ENCODE measurements at regions not wholly inside any gene's neighbourhood (a gene's known extent, or its start where the extent isn't known, plus 50 kb on each side); places are given as distances from the start of the nearest gene placed in this dataset.

- Histone ChIP-seq H3K27me3 (ENCODE audit: insufficient read depth, low read depth) (no peaks in the 10 kb centered on the region), H3K36me3 (ENCODE audit: low read depth) (no peaks in the 10 kb centered on the region), H3K9me2 (ENCODE audit: insufficient read depth) (no peaks in the 10 kb centered on the region; the same call in 1 of the 2 replicates), H3K4me3 (no peak overlapping the region), H2AFZ (no peak overlapping the region), H3K79me2 (ENCODE audit: low read depth) (no peaks in the 10 kb centered on the region), H3F3A (ENCODE audit: insufficient read depth, low read depth) (no peaks in the 10 kb centered on the region), H3K4me1 (replicated peaks; ENCODE audit: insufficient read depth) (no peaks in the 10 kb centered on the region), H3K27ac (no peak overlapping the region), H3K4me2 (no peak overlapping the region), H3K9me3 (ENCODE audit: insufficient read depth, low read depth) (no peaks in the 10 kb centered on the region), H4K20me1 (ENCODE audit: insufficient read depth) (no peaks in the 10 kb centered on the region)
- POLR2A ChIA-PET (ENCODE audit: unreplicated experiment) = no interaction called here
- no TSS peak for BruUV-seq (replicated peaks)
- DNase-seq = no peak
- CTCF ChIA-PET = no interaction called here
- intact Hi-C loops (cut with micrococcal nuclease; ENCODE audit: unreplicated experiment) = no loop called here
- no peak for TF ChIP-seq EZH2 (IDR thresholded peaks at IDR 0.05; ENCODE audit: low read depth)
Measured at GRCh38 chr5:118628660-118629354, 359.5 kb downstream of the DTWD2 start.

- H3K9me3 ChIP-seq (ENCODE audit: insufficient read depth, low read depth) = no peaks in the 10 kb centered on the region
- H3K4me3 ChIP-seq = no peak overlapping the region
- TF ChIP-seq EZH2 (IDR thresholded peaks at IDR 0.05; ENCODE audit: low read depth) = no peak
- no peak for TF ChIP-seq CTCF (conservative IDR thresholded peaks at IDR 0.05)
- H3K4me1 ChIP-seq (replicated peaks; ENCODE audit: insufficient read depth) = no peaks in the 10 kb centered on the region
- H3K27ac ChIP-seq = no peak overlapping the region
- no peak overlapping the region for H2AFZ ChIP-seq
- CTCF ChIA-PET = no interaction called here
- intact Hi-C loops (cut with micrococcal nuclease; ENCODE audit: unreplicated experiment) = no loop called here
- H3K9me2 ChIP-seq (ENCODE audit: insufficient read depth) = no peaks in the 10 kb centered on the region
- no TSS peak for BruUV-seq (replicated peaks)
- no peaks in the 10 kb centered on the region for H3K79me2 ChIP-seq (ENCODE audit: low read depth)
- POLR2A ChIA-PET (ENCODE audit: unreplicated experiment) = no interaction called here
- H4K20me1 ChIP-seq (ENCODE audit: insufficient read depth) = no peaks in the 10 kb centered on the region
- DNase-seq = no peak
- H3K27me3 ChIP-seq (ENCODE audit: insufficient read depth, low read depth) = peaks cover 4% of the 10 kb centered on the region; the same call in 1 of the 2 replicates
- no peak overlapping the region for H3K4me2 ChIP-seq
- no peaks in the 10 kb centered on the region for H3K36me3 ChIP-seq (ENCODE audit: low read depth)
- no peaks in the 10 kb centered on the region for H3F3A ChIP-seq (ENCODE audit: insufficient read depth, low read depth)
Measured at GRCh38 chr5:118620233-118620632, 368.1 kb downstream of the DTWD2 start.

DNA sequence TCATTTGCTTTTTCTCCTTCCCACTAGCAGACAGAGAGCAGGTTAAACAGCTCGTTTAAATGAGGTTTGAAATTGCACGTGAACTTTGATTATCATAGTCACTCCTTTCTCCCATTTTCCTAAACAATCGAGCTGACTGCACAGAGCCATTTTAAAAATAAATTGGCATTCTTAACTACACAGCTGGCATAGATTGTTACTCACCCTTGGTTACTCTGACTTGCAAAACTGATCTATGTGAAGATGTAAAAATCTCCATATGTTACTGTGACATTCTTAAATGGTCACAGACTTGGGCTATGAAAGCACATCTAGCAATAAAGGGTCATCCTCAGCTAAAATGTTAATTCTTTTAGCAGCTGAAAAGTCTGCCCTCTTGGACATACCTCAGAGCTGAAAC lies 368.5 kb downstream of the DTWD2 start:
- Histone ChIP-seq H3K27me3 (ENCODE audit: insufficient read depth, low read depth) (peaks cover 4% of the 10 kb centered on the region; the same call in 1 of the 2 replicates), H3K9me3 (ENCODE audit: insufficient read depth, low read depth) (no peaks in the 10 kb centered on the region), H3F3A (ENCODE audit: insufficient read depth, low read depth) (no peaks in the 10 kb centered on the region), H3K9me2 (ENCODE audit: insufficient read depth) (no peaks in the 10 kb centered on the region), H3K4me2 (no peak overlapping the region), H3K4me3 (no peak overlapping the region), H4K20me1 (ENCODE audit: insufficient read depth) (no peaks in the 10 kb centered on the region), H3K79me2 (ENCODE audit: low read depth) (no peaks in the 10 kb centered on the region), H3K36me3 (ENCODE audit: low read depth) (no peaks in the 10 kb centered on the region), H3K27ac (no peak overlapping the region), H2AFZ (no peak overlapping the region), H3K4me1 (replicated peaks; ENCODE audit: insufficient read depth) (no peaks in the 10 kb centered on the region)
- ChIA-PET POLR2A (ENCODE audit: unreplicated experiment) (no interaction called here), CTCF (no interaction called here)
- BruUV-seq (replicated peaks) = no TSS peak
- DNase-seq = no peak
- intact Hi-C loops (cut with micrococcal nuclease; ENCODE audit: unreplicated experiment) = no loop called here
- TF ChIP-seq EZH2 (IDR thresholded peaks at IDR 0.05; ENCODE audit: low read depth) = no peak
- TF ChIP-seq CTCF (conservative IDR thresholded peaks at IDR 0.05) = no peak

- POLR2A ChIA-PET (ENCODE audit: unreplicated experiment) = no interaction called here
- no TSS peak for BruUV-seq (replicated peaks)
- H3K27me3 ChIP-seq (ENCODE audit: insufficient read depth, low read depth) = peaks cover 4% of the 10 kb centered on the region; the same call in 1 of the 2 replicates
- H3K4me1 ChIP-seq (replicated peaks; ENCODE audit: insufficient read depth) = no peaks in the 10 kb centered on the region
- CTCF ChIA-PET = no interaction called here
- intact Hi-C loops (cut with micrococcal nuclease; ENCODE audit: unreplicated experiment) = no loop called here
- H3F3A ChIP-seq (ENCODE audit: insufficient read depth, low read depth) = no peaks in the 10 kb centered on the region
- no peaks in the 10 kb centered on the region for H3K79me2 ChIP-seq (ENCODE audit: low read depth)
- no peak overlapping the region for H3K27ac ChIP-seq
- no peaks in the 10 kb centered on the region for H3K36me3 ChIP-seq (ENCODE audit: low read depth)
- H2AFZ ChIP-seq = no peak overlapping the region
- H3K4me3 ChIP-seq = no peak overlapping the region
- no peak for TF ChIP-seq CTCF (conservative IDR thresholded peaks at IDR 0.05)
- TF ChIP-seq EZH2 (IDR thresholded peaks at IDR 0.05; ENCODE audit: low read depth) = no peak
- no peaks in the 10 kb centered on the region for H3K9me2 ChIP-seq (ENCODE audit: insufficient read depth)
- no peaks in the 10 kb centered on the region for H4K20me1 ChIP-seq (ENCODE audit: insufficient read depth)
- no peaks in the 10 kb centered on the region for H3K9me3 ChIP-seq (ENCODE audit: insufficient read depth, low read depth)
- no peak for DNase-seq
- H3K4me2 ChIP-seq = no peak overlapping the region
Measured at GRCh38 chr5:118616281-118616680, 372.1 kb downstream of the DTWD2 start.
